ENCODE measurements at regions not wholly inside any gene's neighbourhood (a gene's known extent, or its start where the extent isn't known, plus 50 kb on each side); places are given as distances from the start of the nearest gene placed in this dataset.

- TF ChIP-seq POLR2A (IDR thresholded peaks at IDR 0.05): no peak
- TF ChIP-seq POLR2AphosphoS5 (IDR thresholded peaks at IDR 0.05): no peak
- no peak for TF ChIP-seq CTCF (IDR thresholded peaks at IDR 0.05)
- no peak for TF ChIP-seq EP300 (IDR thresholded peaks at IDR 0.05)
- Histone ChIP-seq H3K27me3 (no peaks in the 10 kb centered on the region), H3K4me3 (no peak overlapping the region), H3K36me3 (no peaks in the 10 kb centered on the region), H3K4me1 (peaks cover 0 to 11% (median 8%) of the 10 kb centered on the region in 3 donors), H3K27ac (no peak overlapping the region), H3K9me3 (no peaks in the 10 kb centered on the region)
- no peak for ATAC-seq
- 89 to 91% methylated on average over 5 to 6 of the region's 10 CpGs for WGBS, 2 donors (ENCODE audit: low coverage in 1 of 2)
Measured at GRCh38 chr1:229028987-229029878, 241.7 kb upstream of the RAB4A start.

GRCh38 chr1:229029879-229030235, 241.1 kb upstream of the RAB4A start:
- Histone ChIP-seq H3K4me3 (no peak overlapping the region), H3K27me3 (no peaks in the 10 kb centered on the region), H3K9me3 (no peaks in the 10 kb centered on the region), H3K4me1 (peaks cover 0 to 4% (median 2%) of the 10 kb centered on the region in 3 donors), H3K27ac (no peak overlapping the region), H3K36me3 (no peaks in the 10 kb centered on the region)
- ATAC-seq: no peak
- 86 to 100% methylated on average over 1 of the region's 1 CpG for WGBS, 2 donors (ENCODE audit: low coverage in 1 of 2)
- no peak for TF ChIP-seq POLR2AphosphoS5 (IDR thresholded peaks at IDR 0.05)
- no peak for TF ChIP-seq EP300 (IDR thresholded peaks at IDR 0.05)
- TF ChIP-seq CTCF (IDR thresholded peaks at IDR 0.05): no peak
- no peak for TF ChIP-seq POLR2A (IDR thresholded peaks at IDR 0.05)

- 88 to 100% methylated on average over 2 to 3 of the region's 3 CpGs for WGBS, 2 donors (ENCODE audit: low coverage in 1 of 2)
- no peaks in the 10 kb centered on the region for H3K9me3 ChIP-seq
- no peak overlapping the region for H3K4me3 ChIP-seq
- TF ChIP-seq POLR2A (IDR thresholded peaks at IDR 0.05) (no peak), EP300 (IDR thresholded peaks at IDR 0.05) (no peak), CTCF (IDR thresholded peaks at IDR 0.05) (no peak), POLR2AphosphoS5 (IDR thresholded peaks at IDR 0.05) (no peak)
- no peak overlapping the region for H3K27ac ChIP-seq
- no peaks in the 10 kb centered on the region for H3K4me1 ChIP-seq
- H3K27me3 ChIP-seq: no peaks in the 10 kb centered on the region
- no peaks in the 10 kb centered on the region for H3K36me3 ChIP-seq
- no peak for ATAC-seq
Measured at GRCh38 chr1:229030630-229031029, 240.3 kb upstream of the RAB4A start.

GRCh38 chr1:229031061-229031460, 239.8 kb upstream of the RAB4A start:
- Histone ChIP-seq H3K36me3 (no peaks in the 10 kb centered on the region), H3K4me3 (no peak overlapping the region), H3K27ac (no peak overlapping the region), H3K9me3 (no peaks in the 10 kb centered on the region), H3K4me1 (no peaks in the 10 kb centered on the region), H3K27me3 (no peaks in the 10 kb centered on the region)
- TF ChIP-seq POLR2A (IDR thresholded peaks at IDR 0.05) (no peak), POLR2AphosphoS5 (IDR thresholded peaks at IDR 0.05) (no peak), EP300 (IDR thresholded peaks at IDR 0.05) (no peak), CTCF (IDR thresholded peaks at IDR 0.05) (no peak)
- 54 to 66% methylated on average over 5 to 10 of the region's 10 CpGs for WGBS, 2 donors (ENCODE audit: low coverage in 1 of 2)
- ATAC-seq: no peak
